GM18517 (cell line): ENCODE measurements at regions not wholly inside any gene's neighbourhood (a gene's known extent, or its start where the extent isn't known, plus 50 kb on each side); places are given as distances from the start of the nearest gene placed in this dataset.

Source experiments
- ATAC-seq: cut with Tn5 transposase; IDR thresholded peaks from one replicate; pipeline ENCODE4 v1.9.1; 2021; ENCODE audit warnings: mild to moderate bottlenecking, moderate library complexity; ENCODE audit not compliant: unreplicated experiment

- no peak for ATAC-seq
Measured at GRCh38 chr13:53807251-53807834, 778.7 kb downstream of the OLFM4 start.

GRCh38 chr13:53821632-53822031 is 793.0 kb downstream of the OLFM4 start:
- ATAC-seq: no peak

- no peak for ATAC-seq
Measured at GRCh38 chr13:53822136-53822535, 793.5 kb downstream of the OLFM4 start.

- no peak for ATAC-seq
Measured at GRCh38 chr13:53839461-53839860, 810.8 kb downstream of the OLFM4 start.

- ATAC-seq: no peak
Measured at GRCh38 chr13:53844473-53845146, 816.0 kb downstream of the OLFM4 start.

- ATAC-seq: no peak
Measured at GRCh38 chr13:53847502-53847901, 818.9 kb downstream of the OLFM4 start.

GRCh38 chr13:53848366-53848961 is 819.9 kb downstream of the OLFM4 start:
- no peak for ATAC-seq

GRCh38 chr13:53854321-53854720 is 825.7 kb downstream of the OLFM4 start:
- ATAC-seq: no peak

- no peak for ATAC-seq
Measured at GRCh38 chr13:53856573-53857195, 828.1 kb downstream of the OLFM4 start.

GRCh38 chr13:53863520-53863919 is 834.9 kb downstream of the OLFM4 start:
- ATAC-seq: no peak

- no peak for ATAC-seq
Measured at GRCh38 chr13:53873558-53873957, 844.9 kb downstream of the OLFM4 start.

- ATAC-seq: no peak
Measured at GRCh38 chr13:53878861-53879260, 850.2 kb downstream of the OLFM4 start.

GRCh38 chr13:53885997-53886396 is 857.4 kb downstream of the OLFM4 start:
- ATAC-seq: no peak

- no peak for ATAC-seq
Measured at GRCh38 chr13:53890696-53891095, 862.1 kb downstream of the OLFM4 start.

GRCh38 chr13:53901593-53901992 is 873.0 kb downstream of the OLFM4 start:
- no peak for ATAC-seq

GRCh38 chr13:53907891-53908290 is 879.3 kb downstream of the OLFM4 start:
- no peak for ATAC-seq

GRCh38 chr13:53920916-53921315 is 892.3 kb downstream of the OLFM4 start:
- ATAC-seq: no peak

- ATAC-seq: no peak
Measured at GRCh38 chr13:53921473-53921872, 892.9 kb downstream of the OLFM4 start.

GRCh38 chr13:53941588-53942190 is 913.1 kb downstream of the OLFM4 start:
- ATAC-seq: no peak

- no peak for ATAC-seq
Measured at GRCh38 chr13:53946500-53946899, 917.9 kb downstream of the OLFM4 start.

- ATAC-seq: no peak
Measured at GRCh38 chr13:53953183-53953582, 924.6 kb downstream of the OLFM4 start.
